ENCODE measurements at regions not wholly inside any gene's neighbourhood (a gene's known extent, or its start where the extent isn't known, plus 50 kb on each side); places are given as distances from the start of the nearest gene placed in this dataset.
A peak's percentile ranks its signal among the peaks of the same experiment; 100 is the strongest.

GRCh38 chr17:77439189-77440018 lies 298.6 kb downstream of the SEC14L1 start:
- no peak for DNase-seq (ENCODE audit: low read depth in 2 of 2, low spot score in 1 of 2)

- no peak for DNase-seq (ENCODE audit: low read depth in 2 of 2, low spot score in 1 of 2)
These were observed 299.8 kb downstream of the SEC14L1 start for GRCh38 chr17:77440560-77440981.

- peak in 1 of 2 donors; percentile 52 for DNase-seq (ENCODE audit: low read depth in 2 of 2, low spot score in 1 of 2)
These were observed 300.6 kb downstream of the SEC14L1 start for GRCh38 chr17:77441130-77441920.

- DNase-seq (ENCODE audit: low read depth in 2 of 2, low spot score in 1 of 2): no peak
These were observed 301.2 kb downstream of the SEC14L1 start for GRCh38 chr17:77441940-77442339.

- DNase-seq (ENCODE audit: low read depth in 2 of 2, low spot score in 1 of 2): no peak
These were observed 302.4 kb downstream of the SEC14L1 start for GRCh38 chr17:77442976-77443747.

GRCh38 chr17:77443748-77444260 lies 303.0 kb downstream of the SEC14L1 start:
- DNase-seq (ENCODE audit: low read depth in 2 of 2, low spot score in 1 of 2): no peak

GRCh38 chr17:77444628-77444983 lies 303.8 kb downstream of the SEC14L1 start:
- DNase-seq (ENCODE audit: low read depth in 2 of 2, low spot score in 1 of 2): no peak

GRCh38 chr17:77444984-77445759 lies 304.4 kb downstream of the SEC14L1 start:
- peak; percentile 56 to 71 for DNase-seq (ENCODE audit: low read depth in 2 of 2, low spot score in 1 of 2)

GRCh38 chr17:77445760-77446532 lies 305.2 kb downstream of the SEC14L1 start:
- DNase-seq (ENCODE audit: low read depth in 2 of 2, low spot score in 1 of 2): no peak

- DNase-seq (ENCODE audit: low read depth in 2 of 2, low spot score in 1 of 2): no peak
These were observed 306.3 kb downstream of the SEC14L1 start for GRCh38 chr17:77446940-77447634.

- DNase-seq (ENCODE audit: low read depth in 2 of 2, low spot score in 1 of 2): no peak
These were observed 308.7 kb downstream of the SEC14L1 start for GRCh38 chr17:77449373-77449907.

GRCh38 chr17:77449908-77450741 lies 309.4 kb downstream of the SEC14L1 start:
- no peak for DNase-seq (ENCODE audit: low read depth in 2 of 2, low spot score in 1 of 2)

GRCh38 chr17:77450742-77451244 lies 310.0 kb downstream of the SEC14L1 start:
- no peak for DNase-seq (ENCODE audit: low read depth in 2 of 2, low spot score in 1 of 2)

- peak in 1 of 2 donors; percentile 49 for DNase-seq (ENCODE audit: low read depth in 2 of 2, low spot score in 1 of 2)
These were observed 310.6 kb downstream of the SEC14L1 start for GRCh38 chr17:77451245-77451893.

- no peak for DNase-seq (ENCODE audit: low read depth in 2 of 2, low spot score in 1 of 2)
These were observed 311.4 kb downstream of the SEC14L1 start for GRCh38 chr17:77451894-77452852.

GRCh38 chr17:77453613-77454241 lies 313.0 kb downstream of the SEC14L1 start:
- DNase-seq (ENCODE audit: low read depth in 2 of 2, low spot score in 1 of 2): no peak
